CD8-positive, alpha-beta memory T cell (primary cell): ENCODE measurements at regions not wholly inside any gene's neighbourhood (a gene's known extent, or its start where the extent isn't known, plus 50 kb on each side); places are given as distances from the start of the nearest gene placed in this dataset.

Experiments used
- CTCF ChIA-PET: fragments of 350-600 bp; sonication (Branson Sonifier 250); formaldehyde crosslinking; loops from one replicate; lab custom pipeline; 2021; ENCODE audit warnings: antibody characterized with exemption; lab: Charles Lee
- POLR2A ChIA-PET: fragments of 350-600 bp; sonication (Branson Sonifier 250); formaldehyde crosslinking; loops from one replicate; lab custom pipeline; 2021; ENCODE audit warnings: antibody characterized with exemption; lab: Charles Lee
- DNase-seq, 5 donors: peaks; one replicate each; pipeline versions ENCODE4 v3.0.0 to v3.0.0-alpha.2; 2020 to 2022; ENCODE audit warnings: mixed read lengths in 1 of 5
- H3K27ac ChIP-seq: one replicate; pipeline ENCODE4 v1.7.0; 2013; ENCODE audit warnings: low read depth, mild to moderate bottlenecking, low read length, moderate library complexity
- H3K27me3 ChIP-seq: 2 replicates; pipeline ENCODE4 v1.7.0; 2013; ENCODE audit warnings: low read length, mild to moderate bottlenecking; ENCODE audit not compliant: insufficient read depth, poor library complexity, severe bottlenecking
- H3K36me3 ChIP-seq: 2 replicates; pipeline ENCODE4 v1.7.0; 2013; ENCODE audit warnings: mild to moderate bottlenecking, low read length, moderate library complexity; ENCODE audit not compliant: insufficient read depth
- H3K4me1 ChIP-seq: 2 replicates; pipeline ENCODE4 v1.7.0; 2013; ENCODE audit warnings: mild to moderate bottlenecking, low read length, moderate library complexity; ENCODE audit not compliant: insufficient read depth
- H3K4me3 ChIP-seq: 2 replicates; pipeline ENCODE4 v1.7.0; 2013; ENCODE audit warnings: mild to moderate bottlenecking, low read length
- H3K9me3 ChIP-seq: 2 replicates; pipeline ENCODE4 v1.7.0; 2013; ENCODE audit warnings: mild to moderate bottlenecking, low read length
- H3K27ac Mint-ChIP-seq, 8 donors: one replicate each; pipeline ENCODE4 v1.8.0; 2020 to 2021; ENCODE audit warnings: mixed read lengths in 8 of 8, mild to moderate bottlenecking in 6 of 8, inconsistent platforms in 3 of 8, moderate library complexity in 3 of 8
- H3K27me3 Mint-ChIP-seq, 2 donors: one replicate each; pipeline ENCODE4 v1.8.0; 2020 to 2021; ENCODE audit warnings: mixed read lengths in 2 of 2, mild to moderate bottlenecking in 1 of 2, moderate library complexity in 1 of 2
- H3K36me3 Mint-ChIP-seq, 3 donors: one replicate each; pipeline ENCODE4 v1.8.0; 2020 to 2021; ENCODE audit warnings: mixed read lengths in 3 of 3, inconsistent platforms in 1 of 3, mild to moderate bottlenecking in 1 of 3
- H3K4me1 Mint-ChIP-seq, 3 donors: one replicate each; pipeline ENCODE4 v1.8.0; 2020 to 2021; ENCODE audit warnings: mixed read lengths in 3 of 3, inconsistent platforms in 1 of 3, mild to moderate bottlenecking in 1 of 3
- H3K4me3 Mint-ChIP-seq, 7 donors: one replicate each; pipeline ENCODE4 v1.8.0; 2020 to 2021; ENCODE audit warnings: mixed read lengths in 7 of 7, mild to moderate bottlenecking in 6 of 7, moderate library complexity in 4 of 7, inconsistent platforms in 2 of 7
- H3K9me3 Mint-ChIP-seq, 5 donors: one replicate each; pipeline ENCODE4 v1.8.0; 2020 to 2022; ENCODE audit warnings: mixed read lengths in 5 of 5, mild to moderate bottlenecking in 3 of 5, moderate library complexity in 2 of 5, inconsistent platforms in 1 of 5

GRCh38 chr4:186949847-186950246, 226.2 kb upstream of the FAT1 start:
- POLR2A ChIA-PET = no interaction called here
- no peak for DNase-seq
- Histone ChIP-seq H3K27me3 (no peaks in the 10 kb centered on the region), H3K36me3 (no peaks in the 10 kb centered on the region), H3K4me3 (no peak overlapping the region), H3K9me3 (no peaks in the 10 kb centered on the region), H3K4me1 (no peaks in the 10 kb centered on the region), H3K27ac (no peak overlapping the region)
- Mint-ChIP-seq H3K27me3 (no peaks in the 10 kb centered on the region), H3K36me3 (no peaks in the 10 kb centered on the region), H3K4me3 (no peak overlapping the region), H3K9me3 (peaks cover 2 to 6% (median 6%) of the 10 kb centered on the region in 5 donors), H3K4me1 (no peaks in the 10 kb centered on the region), H3K27ac (no peak overlapping the region)
- CTCF ChIA-PET = no interaction called here

DNA sequence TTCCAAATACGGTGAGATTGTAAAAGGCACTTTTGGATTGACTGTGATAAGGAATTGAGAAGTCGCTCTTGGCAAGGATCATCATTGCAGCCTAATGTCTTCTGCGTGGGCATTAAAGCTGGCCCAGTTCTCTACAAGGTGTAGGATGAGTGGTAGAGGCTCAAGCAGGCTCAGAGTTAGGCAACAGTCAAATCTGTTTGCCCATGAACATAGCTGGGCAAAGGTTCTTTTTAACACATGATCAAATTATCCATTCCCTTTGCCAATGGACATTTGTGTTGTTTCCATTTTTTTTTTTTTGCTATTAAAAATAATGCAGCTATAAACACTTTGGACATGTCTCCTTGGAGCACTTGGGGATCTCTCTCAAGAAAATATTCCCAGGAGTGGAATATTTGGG, 229.1 kb upstream of the FAT1 start:
- Histone ChIP-seq H3K36me3 (no peaks in the 10 kb centered on the region), H3K4me1 (no peaks in the 10 kb centered on the region), H3K27ac (no peak overlapping the region), H3K9me3 (no peaks in the 10 kb centered on the region), H3K4me3 (no peak overlapping the region), H3K27me3 (no peaks in the 10 kb centered on the region)
- Mint-ChIP-seq H3K4me1 (no peaks in the 10 kb centered on the region), H3K27ac (no peak overlapping the region), H3K4me3 (no peak overlapping the region), H3K27me3 (no peaks in the 10 kb centered on the region), H3K36me3 (no peaks in the 10 kb centered on the region), H3K9me3 (peaks cover 0 to 10% (median 4%) of the 10 kb centered on the region in 5 donors)
- ChIA-PET POLR2A (no interaction called here), CTCF (no interaction called here)
- DNase-seq = no peak

- H3K4me3 ChIP-seq = no peak overlapping the region
- H3K9me3 Mint-ChIP-seq = peaks cover 0 to 12% (median 7%) of the 10 kb centered on the region in 5 donors
- H3K27me3 Mint-ChIP-seq = no peaks in the 10 kb centered on the region
- no peak for DNase-seq
- H3K27ac ChIP-seq = no peak overlapping the region
- H3K36me3 Mint-ChIP-seq = no peaks in the 10 kb centered on the region
- H3K4me1 Mint-ChIP-seq = no peaks in the 10 kb centered on the region
- no peaks in the 10 kb centered on the region for H3K27me3 ChIP-seq
- POLR2A ChIA-PET = no interaction called here
- H3K36me3 ChIP-seq = no peaks in the 10 kb centered on the region
- H3K4me1 ChIP-seq = no peaks in the 10 kb centered on the region
- H3K4me3 Mint-ChIP-seq = no peak overlapping the region
- H3K27ac Mint-ChIP-seq = no peak overlapping the region
- CTCF ChIA-PET = no interaction called here
- no peaks in the 10 kb centered on the region for H3K9me3 ChIP-seq
These were observed 230.1 kb upstream of the FAT1 start for GRCh38 chr4:186953599-186954260.

GRCh38 chr4:186954509-186954908, 230.9 kb upstream of the FAT1 start:
- POLR2A ChIA-PET = no interaction called here
- CTCF ChIA-PET = no interaction called here
- H3K27ac Mint-ChIP-seq = peak overlapping the region in 1 of 8 donors; percentile 60

DNA sequence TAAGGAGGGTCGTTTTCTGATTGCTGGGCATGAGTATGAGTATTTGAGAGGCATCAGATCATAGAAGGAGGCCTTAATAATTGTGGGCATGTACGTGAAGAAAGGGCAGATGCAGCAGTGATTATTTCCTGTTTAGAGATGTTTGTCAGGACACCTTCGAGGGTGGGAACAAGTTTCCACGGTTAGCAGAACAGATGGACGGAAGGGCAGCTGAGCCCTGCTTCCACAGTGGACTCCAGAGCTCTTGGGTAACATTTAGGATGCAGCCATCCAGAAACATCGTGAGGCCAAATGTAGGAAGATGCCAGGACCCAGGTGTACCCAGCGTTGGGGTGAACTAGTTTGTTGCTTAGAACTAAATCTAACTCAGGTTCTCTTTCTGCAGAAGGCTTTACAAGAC, 231.3 kb upstream of the FAT1 start:
- DNase-seq = no peak
- Mint-ChIP-seq H3K36me3 (no peaks in the 10 kb centered on the region), H3K9me3 (peaks cover 0 to 13% (median 12%) of the 10 kb centered on the region in 5 donors), H3K4me3 (no peak overlapping the region), H3K27ac (no peak overlapping the region), H3K27me3 (no peaks in the 10 kb centered on the region), H3K4me1 (no peaks in the 10 kb centered on the region)
- Histone ChIP-seq H3K27me3 (no peaks in the 10 kb centered on the region), H3K36me3 (no peaks in the 10 kb centered on the region), H3K4me3 (no peak overlapping the region), H3K4me1 (no peaks in the 10 kb centered on the region), H3K9me3 (no peaks in the 10 kb centered on the region), H3K27ac (no peak overlapping the region)
- CTCF ChIA-PET = no interaction called here
- POLR2A ChIA-PET = no interaction called here

More at GRCh38 chr4:186954509-186954908, 230.9 kb upstream of the FAT1 start:
- Mint-ChIP-seq H3K4me1 (no peaks in the 10 kb centered on the region), H3K27me3 (no peaks in the 10 kb centered on the region), H3K9me3 (peaks cover 0 to 13% (median 12%) of the 10 kb centered on the region in 5 donors), H3K4me3 (no peak overlapping the region), H3K36me3 (no peaks in the 10 kb centered on the region)
- Histone ChIP-seq H3K4me1 (no peaks in the 10 kb centered on the region), H3K27me3 (no peaks in the 10 kb centered on the region), H3K9me3 (no peaks in the 10 kb centered on the region), H3K36me3 (no peaks in the 10 kb centered on the region), H3K4me3 (no peak overlapping the region), H3K27ac (no peak overlapping the region)
- DNase-seq = no peak

DNA sequence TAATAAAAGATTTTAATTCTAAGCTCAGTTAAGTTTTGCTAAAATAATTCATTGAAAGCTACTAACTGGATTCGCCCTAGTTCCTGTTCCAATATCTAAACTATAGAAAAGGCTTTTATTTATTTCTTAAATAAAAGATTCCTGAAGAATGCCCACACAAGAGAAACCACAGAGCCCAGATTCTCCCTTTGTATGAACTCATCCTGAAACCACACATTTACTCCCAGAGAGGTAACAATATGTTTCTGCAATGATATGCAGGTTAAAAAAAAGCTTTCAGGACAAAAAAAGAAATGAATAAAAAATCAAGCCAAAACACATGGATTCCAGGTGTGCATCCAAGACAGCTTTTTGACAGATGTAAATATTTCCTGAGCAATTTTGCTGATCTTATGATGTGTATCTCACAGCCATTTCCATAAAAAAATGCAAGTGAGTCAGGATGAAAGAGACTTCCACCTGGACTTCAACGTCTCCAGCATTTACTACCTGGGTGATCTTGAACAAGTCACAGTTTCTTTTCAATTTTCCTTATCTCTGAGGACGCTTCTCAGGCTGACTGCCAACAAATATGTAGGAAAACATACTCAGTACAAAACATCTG, 234.4 kb upstream of the FAT1 start:
- Mint-ChIP-seq H3K27ac (no peak overlapping the region), H3K4me3 (no peak overlapping the region), H3K36me3 (no peaks in the 10 kb centered on the region), H3K9me3 (peaks cover 0 to 11% (median 9%) of the 10 kb centered on the region in 5 donors), H3K4me1 (no peaks in the 10 kb centered on the region), H3K27me3 (no peaks in the 10 kb centered on the region)
- Histone ChIP-seq H3K9me3 (no peaks in the 10 kb centered on the region), H3K27me3 (no peaks in the 10 kb centered on the region), H3K27ac (no peak overlapping the region), H3K36me3 (no peaks in the 10 kb centered on the region), H3K4me3 (no peak overlapping the region), H3K4me1 (no peaks in the 10 kb centered on the region)
- DNase-seq = no peak
- POLR2A ChIA-PET = no interaction called here
- CTCF ChIA-PET = no interaction called here

GRCh38 chr4:186958726-186959350, 235.2 kb upstream of the FAT1 start:
- no peak overlapping the region for H3K4me3 ChIP-seq
- Mint-ChIP-seq H3K9me3 (peaks cover 0 to 11% (median 9%) of the 10 kb centered on the region in 5 donors), H3K36me3 (no peaks in the 10 kb centered on the region)

GRCh38 chr4:186979961-186980745, 256.5 kb upstream of the FAT1 start:
- Histone ChIP-seq H3K27ac (no peak overlapping the region), H3K4me3 (no peak overlapping the region), H3K27me3 (no peaks in the 10 kb centered on the region), H3K9me3 (no peaks in the 10 kb centered on the region), H3K4me1 (no peaks in the 10 kb centered on the region), H3K36me3 (no peaks in the 10 kb centered on the region)
- Mint-ChIP-seq H3K4me1 (no peaks in the 10 kb centered on the region), H3K9me3 (peaks cover 1 to 12% (median 6%) of the 10 kb centered on the region in 5 donors), H3K27ac (no peak overlapping the region), H3K36me3 (no peaks in the 10 kb centered on the region), H3K27me3 (no peaks in the 10 kb centered on the region), H3K4me3 (no peak overlapping the region)
- ChIA-PET POLR2A (no interaction called here), CTCF (no interaction called here)
- DNase-seq = no peak

More at GRCh38 chr4:186958726-186959350, 235.2 kb upstream of the FAT1 start:
- Mint-ChIP-seq H3K27me3 (no peaks in the 10 kb centered on the region), H3K27ac (no peak overlapping the region), H3K4me1 (no peaks in the 10 kb centered on the region), H3K4me3 (no peak overlapping the region)
- Histone ChIP-seq H3K4me1 (no peaks in the 10 kb centered on the region), H3K27ac (no peak overlapping the region), H3K9me3 (no peaks in the 10 kb centered on the region), H3K27me3 (no peaks in the 10 kb centered on the region), H3K36me3 (no peaks in the 10 kb centered on the region)
- no peak for DNase-seq
- ChIA-PET POLR2A (no interaction called here), CTCF (no interaction called here)
